RKO (cell line): ENCODE measurements at regions not wholly inside any gene's neighbourhood (a gene's known extent, or its start where the extent isn't known, plus 50 kb on each side); places are given as distances from the start of the nearest gene placed in this dataset.
"Not testable (repeated sequence)": the region's sequence is repeated elsewhere in the genome, so short reads cannot be mapped to it uniquely, and the experiment has no call there.

Experiments used
- DNase-seq: peaks from one replicate; pipeline ENCODE4 v3.0.0-alpha.2; 2016; ENCODE audit warnings: low spot score

- DNase-seq: no peak
Observed at GRCh38 chr7:65800890-65801341, 72.0 kb upstream of the VKORC1L1 start.

- no peak for DNase-seq
Observed at GRCh38 chr7:65804887-65805286, 68.0 kb upstream of the VKORC1L1 start.

DNA sequence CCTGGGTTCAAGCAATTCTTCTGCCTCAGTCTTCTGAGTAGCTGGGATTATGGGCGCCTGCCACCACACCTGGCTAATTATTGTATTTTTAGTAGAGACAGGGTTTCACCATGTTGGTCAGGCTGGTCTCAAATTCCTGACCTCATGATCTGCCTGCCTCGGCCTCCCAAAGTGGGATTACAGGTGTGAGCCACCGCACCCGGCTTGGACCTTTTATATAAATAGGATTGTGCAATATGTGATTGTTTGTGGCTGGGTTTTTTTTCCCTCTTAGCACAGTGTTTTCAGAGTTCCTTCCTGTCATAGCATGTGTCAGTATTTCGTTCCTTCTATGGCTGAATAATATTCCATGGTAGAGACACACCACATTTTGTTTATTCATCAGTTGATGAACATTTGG is 65.8 kb upstream of the VKORC1L1 start:
- DNase-seq: not testable (repeated sequence)

- DNase-seq: no peak
Observed at GRCh38 chr7:65809259-65809981, 63.5 kb upstream of the VKORC1L1 start.

- DNase-seq: no peak
Observed at GRCh38 chr7:65809982-65810288, 62.9 kb upstream of the VKORC1L1 start.

DNA sequence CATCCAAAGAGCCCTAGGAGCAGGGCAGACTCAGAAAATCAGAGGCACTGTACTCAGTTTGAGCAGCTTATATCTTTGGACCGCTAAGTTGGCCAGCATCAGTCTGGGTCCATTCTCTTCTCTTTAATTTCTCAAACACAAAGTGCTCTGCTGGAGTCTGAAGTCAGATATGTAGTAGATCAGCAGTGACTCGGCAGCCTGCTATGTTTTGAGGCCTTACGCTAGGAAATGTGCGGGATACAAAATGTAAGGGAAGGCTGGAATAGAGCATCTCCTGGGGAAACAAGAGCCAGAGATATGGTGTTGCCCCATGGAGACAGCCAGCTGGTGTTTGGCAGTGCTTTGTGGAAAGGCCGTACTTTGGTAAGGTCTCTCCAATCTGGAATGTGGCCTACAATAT is 60.6 kb upstream of the VKORC1L1 start:
- DNase-seq: no peak

DNA sequence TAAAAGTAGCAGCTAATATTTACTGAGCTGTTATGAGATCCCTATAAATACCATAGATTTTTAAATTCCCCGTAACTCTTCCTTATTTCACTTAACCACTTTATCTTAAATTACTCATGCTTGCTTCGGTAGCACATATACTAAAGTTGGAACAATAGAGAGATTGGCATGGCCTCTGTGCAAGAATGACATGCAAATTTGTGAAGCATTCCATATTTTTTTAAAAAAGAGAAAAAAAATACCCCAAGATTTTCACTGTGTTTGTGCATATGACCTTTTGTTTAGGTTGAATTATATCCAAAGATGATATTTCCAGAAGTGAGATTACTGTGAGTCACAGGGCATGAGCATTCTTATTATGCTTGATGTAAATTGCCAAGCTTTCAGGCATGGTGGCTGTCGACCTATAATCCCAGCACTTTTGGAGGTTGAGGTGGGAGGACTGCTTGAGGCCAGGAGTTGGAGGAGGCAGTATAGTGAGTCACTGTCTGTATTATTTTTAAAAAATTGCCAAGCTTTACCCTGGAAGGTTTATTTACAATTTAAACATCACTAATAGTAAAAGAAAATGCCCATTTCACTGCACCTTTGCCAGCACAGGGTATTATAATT is 58.2 kb upstream of the VKORC1L1 start:
- not testable (repeated sequence) for DNase-seq

DNA sequence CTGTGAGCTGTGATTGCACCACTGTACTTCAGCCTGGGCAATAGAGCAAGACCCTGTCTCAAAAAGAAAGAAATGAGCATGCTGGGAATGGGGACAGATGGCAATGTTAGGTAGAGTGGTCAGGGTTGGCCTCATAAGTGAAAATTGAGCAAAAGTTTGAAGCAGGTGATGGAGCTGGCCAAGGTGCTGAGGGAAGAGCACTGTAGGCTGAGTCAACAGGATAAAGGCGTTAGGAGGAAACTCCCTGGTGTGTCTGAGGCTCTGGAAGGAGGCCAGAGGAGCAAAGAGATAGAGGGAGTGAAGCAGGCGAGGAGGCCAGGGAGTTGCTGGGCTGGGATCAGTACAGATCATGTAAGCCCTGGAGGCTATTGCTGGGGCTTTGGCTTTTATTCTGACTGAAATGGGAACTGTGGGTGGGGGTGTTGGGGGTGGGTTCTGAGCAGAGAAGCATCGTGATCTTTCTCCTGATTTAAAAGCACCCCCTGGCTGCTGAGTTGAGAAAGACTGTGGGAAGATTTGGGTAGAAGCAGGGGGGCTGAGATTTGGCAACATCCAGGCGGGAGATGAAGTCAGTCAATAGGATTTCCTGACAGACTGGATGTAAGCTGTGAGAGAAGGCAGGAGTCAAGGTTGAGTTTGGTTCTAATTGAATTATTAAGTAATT is 52.5 kb upstream of the VKORC1L1 start:
- no peak for DNase-seq
